ENCODE measurements at regions not wholly inside any gene's neighbourhood (a gene's known extent, or its start where the extent isn't known, plus 50 kb on each side); places are given as distances from the start of the nearest gene placed in this dataset.
"Not testable (repeated sequence)": the region's sequence is repeated elsewhere in the genome, so short reads cannot be mapped to it uniquely, and the experiment has no call there.

DNA sequence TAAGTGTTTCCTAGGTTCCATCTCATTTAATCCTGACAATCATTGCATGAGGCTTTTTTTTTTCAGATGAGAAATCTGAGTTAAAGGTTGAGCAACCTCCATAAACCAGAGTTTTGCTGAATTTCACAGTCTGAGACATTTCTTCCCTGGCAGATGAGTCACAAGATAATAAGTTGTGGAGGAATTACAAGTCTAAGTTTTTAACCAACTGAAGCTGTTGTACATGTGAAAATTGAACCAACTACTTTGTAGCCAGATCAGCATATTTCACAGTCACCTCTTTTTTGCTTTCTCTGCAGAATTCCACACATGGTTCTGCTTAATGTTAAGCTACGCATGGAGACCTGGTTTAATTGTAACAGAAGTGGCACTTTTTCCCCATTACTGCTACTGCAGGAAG, 765.6 kb downstream of the CDH11 start:
- DNase-seq (ENCODE audit: low spot score), result no peak

DNA sequence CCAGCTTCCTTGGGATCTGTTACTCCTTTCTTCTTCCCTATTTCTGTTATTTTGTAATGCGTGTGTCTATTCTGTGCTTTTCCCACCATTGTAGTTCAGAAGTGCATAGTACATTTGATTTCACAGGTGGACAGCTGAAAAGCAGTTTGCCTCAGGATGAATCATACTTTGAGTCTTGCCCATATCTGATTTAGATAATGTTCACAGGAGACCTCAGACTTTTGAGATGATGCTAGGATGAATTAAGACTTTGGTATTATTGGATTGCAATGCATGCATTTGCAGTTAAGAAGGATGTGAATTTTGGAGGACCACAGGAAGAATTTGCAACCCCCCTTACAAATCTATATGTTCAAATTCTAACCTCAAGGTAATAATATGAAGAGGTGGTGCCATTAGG, 769.6 kb downstream of the CDH11 start:
- DNase-seq (ENCODE audit: low spot score), result no peak

DNA sequence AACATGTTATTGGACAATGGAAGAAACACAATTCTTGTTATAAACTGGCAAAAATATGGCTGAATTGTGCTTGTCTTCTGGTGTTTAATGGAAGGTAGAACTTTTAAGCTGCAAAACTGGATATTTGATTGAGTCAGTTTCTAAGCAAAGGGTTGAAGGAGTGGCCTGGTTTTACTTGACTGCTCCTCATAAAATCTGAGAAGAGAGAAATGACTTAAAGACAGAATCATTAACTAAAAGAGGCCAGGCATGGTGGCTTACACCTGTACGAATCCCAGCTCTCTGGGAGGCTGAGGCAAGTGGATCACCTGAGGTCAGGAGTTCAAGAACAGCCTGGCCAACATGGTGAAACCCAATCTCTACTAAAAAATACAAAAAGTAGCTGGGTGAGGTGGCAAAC, 770.7 kb downstream of the CDH11 start:
- no peak for DNase-seq (ENCODE audit: low spot score)

DNA sequence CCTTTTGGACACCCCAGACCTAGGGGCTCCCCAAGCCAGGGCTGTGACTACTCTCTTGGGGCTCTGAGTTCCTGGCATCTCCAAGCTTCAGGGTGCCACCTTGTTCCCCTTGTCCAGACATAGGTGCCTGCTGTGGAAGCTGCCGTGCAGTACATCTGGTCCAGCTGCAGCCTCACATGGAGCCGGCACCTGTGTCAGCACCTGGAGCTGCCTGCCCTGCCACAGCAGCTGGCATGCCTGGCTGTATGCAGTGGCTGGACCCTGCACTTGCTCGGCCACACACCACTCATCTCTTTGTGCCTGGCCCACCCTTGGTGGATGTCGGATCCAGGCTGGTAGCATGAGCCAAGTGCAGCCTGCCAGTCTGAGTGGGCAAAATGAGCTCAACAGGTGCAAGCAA, 775.8 kb downstream of the CDH11 start:
- DNase-seq (ENCODE audit: low spot score), result no peak

DNA sequence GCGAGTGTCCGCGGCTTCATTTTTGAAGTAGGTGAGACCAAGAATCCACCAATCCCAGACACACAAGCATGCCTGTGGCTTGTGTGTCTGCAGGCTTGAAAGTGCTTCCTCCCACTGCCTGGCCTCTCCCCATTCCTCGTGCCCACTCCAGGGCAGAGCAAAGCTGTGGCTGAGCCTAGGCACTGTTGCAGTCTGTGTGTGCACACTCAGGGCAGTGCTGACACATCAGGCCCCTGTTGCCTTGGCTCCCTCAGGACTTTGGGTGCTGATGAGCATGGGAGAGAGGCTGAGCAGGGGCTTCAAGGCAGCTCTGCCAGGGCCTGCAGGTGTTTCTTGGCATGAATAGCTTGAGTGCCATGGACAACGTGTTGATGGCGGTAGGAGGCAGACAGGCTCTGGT, 776.7 kb downstream of the CDH11 start:
- DNase-seq (ENCODE audit: low spot score), result no peak

DNA sequence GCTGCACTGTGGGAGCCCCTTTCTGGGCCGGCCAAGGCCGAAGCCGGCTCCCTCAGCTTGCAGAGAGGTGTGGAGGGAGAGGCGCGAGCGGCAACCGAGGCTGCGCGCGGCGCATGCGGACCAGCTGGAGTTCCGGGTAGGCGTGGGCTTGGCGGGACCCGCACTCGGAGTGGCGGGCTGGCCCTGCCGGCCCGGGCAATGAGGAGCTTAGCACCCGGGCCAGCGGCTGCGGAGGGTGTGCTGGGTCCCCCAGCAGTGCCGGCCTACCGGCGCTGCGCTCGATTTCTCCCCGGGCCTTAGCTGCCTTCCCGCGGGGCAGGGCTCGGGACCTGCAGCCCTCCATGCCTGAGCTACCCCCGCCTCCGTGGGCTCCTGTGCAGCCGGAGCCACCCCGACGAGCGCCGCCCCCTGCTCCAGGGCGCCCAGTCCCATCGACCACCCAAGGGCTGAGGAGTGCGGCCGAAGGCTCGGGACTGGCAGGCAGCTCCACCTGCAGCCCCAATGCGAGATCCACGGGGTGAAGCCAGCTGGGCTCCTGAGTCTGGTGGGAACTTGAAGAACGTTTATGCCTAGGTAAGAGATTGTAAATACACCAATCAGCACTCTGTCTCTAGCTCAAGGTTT, 777.9 kb downstream of the CDH11 start:
- not testable (repeated sequence) for DNase-seq (ENCODE audit: low spot score)

DNA sequence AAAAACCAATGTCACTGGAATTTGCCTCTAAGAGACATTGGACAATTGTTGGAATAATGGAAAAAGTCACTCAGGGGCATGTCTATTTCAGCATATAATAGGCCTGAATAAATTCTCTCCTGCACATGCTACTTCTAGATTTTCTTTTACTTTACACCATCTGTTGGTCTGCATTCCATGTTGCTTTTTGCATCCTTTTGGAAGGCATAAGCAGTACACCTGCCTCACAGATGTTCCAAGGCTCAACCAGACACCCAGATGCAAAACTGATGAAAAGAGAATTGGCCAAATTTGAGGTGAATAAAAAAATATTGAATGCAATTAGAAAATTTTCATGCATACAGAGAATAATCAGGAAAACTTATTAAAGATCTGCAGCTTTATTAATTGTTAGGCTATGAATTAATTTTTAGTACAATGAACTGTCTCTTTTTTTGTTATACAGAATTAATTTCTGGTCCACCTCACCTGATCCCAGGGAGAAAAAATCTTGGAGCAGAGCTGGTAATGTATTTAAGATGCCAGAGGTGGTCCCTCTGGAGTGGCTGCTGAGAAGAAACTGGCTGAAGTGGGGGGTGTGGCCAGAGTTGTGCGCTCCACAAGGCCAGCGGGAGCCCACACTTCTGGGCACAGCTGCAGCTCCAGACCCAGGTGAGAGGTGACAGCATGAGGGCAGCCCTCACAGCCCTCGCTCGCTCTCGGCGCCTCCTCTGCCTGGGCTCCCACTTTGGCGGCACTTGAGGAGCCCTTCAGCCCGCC, 778.6 kb downstream of the CDH11 start:
- no peak for DNase-seq (ENCODE audit: low spot score)

DNA sequence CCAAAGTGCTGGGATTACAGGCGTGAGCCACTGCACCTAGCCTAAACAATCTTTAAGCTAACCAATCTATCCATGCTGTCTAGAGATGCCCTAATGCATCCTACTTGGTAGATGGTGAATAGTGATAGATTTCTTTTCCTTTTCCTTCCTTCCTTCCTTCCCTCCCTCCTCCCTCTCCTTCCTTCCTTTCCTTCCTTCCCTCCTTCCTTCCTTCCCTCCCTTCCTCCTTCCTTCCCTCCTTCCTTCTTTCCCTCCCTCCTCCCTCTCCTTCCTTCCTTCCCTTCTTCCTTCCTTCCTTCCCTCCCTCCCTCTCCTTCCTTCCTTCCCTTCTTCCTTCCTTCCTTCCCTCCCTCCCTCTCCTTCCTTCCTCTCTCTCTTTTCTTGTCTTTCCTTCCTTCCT, 780.5 kb downstream of the CDH11 start:
- DNase-seq (ENCODE audit: low spot score), result not testable (repeated sequence)

DNA sequence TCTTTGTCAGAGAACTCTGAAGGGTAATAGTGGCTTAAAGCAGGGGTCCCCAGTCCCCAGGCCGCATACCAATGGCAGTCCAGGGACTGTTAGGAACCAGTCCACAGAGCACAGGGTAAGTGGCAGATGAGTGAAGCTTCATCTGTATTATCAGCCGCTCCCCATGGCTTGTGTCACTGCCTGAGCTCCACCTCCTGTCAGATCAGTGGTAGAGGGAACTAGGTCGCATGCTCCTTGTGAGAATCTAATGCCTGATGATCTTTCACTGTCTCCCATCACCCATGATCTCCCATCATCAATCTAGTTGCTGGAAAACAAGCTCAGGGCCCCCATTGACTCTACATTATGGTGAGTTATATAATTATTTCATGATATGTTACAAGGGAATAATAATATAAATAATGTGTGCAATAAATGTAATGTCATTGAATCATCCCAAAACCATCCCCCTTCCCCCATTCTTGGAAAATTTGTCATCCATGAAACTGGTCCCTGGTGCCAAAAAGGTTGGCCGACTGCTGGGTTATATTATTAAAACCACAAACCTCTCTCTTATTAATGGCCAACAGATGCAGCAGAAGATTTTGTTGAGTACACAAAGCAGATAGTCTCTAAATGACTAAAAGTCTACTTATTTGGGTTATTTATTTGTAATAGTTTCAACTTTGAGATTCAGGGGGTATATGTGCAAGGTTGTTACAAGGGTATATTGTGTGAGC, 782.7 kb downstream of the CDH11 start:
- DNase-seq (ENCODE audit: low spot score), result no peak

DNA sequence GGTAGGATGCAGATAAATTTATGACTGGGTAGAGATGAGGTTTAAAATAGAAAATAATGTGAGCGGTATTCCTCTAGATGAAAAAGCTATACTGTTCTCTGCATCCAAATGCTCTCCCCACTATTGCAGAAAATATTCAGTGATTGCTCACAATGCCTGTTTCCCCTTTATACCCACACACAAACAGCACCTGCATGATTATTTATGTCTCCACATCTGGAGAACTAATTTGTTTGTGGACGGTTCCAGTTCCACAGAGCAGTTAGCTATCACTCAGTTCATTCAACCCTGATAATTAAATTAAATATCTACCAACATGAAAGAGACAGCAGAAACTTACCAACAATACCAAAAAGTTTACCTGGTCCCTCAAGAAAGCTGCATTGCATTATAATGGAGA, 800.0 kb downstream of the CDH11 start:
- DNase-seq (ENCODE audit: low spot score), result no peak

DNA sequence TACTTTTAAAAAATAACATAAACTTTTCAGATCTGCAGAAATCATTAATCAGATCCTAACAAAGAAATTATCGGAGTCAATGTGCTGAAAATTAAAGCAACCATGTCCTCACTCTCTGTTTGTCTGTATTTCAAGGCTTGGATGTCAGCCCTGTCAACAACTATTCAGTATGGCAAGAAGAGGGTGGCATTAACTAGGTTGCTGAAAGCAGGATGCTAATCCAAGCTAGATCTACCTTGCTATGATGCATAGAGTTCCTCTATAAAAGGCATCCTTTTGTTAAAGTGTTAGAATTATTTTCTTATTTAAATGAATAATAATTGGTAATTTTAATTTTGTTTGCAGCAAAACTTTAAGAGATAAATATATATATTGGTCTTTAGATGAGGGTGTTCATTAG, 800.8 kb downstream of the CDH11 start:
- DNase-seq (ENCODE audit: low spot score), result no peak

DNA sequence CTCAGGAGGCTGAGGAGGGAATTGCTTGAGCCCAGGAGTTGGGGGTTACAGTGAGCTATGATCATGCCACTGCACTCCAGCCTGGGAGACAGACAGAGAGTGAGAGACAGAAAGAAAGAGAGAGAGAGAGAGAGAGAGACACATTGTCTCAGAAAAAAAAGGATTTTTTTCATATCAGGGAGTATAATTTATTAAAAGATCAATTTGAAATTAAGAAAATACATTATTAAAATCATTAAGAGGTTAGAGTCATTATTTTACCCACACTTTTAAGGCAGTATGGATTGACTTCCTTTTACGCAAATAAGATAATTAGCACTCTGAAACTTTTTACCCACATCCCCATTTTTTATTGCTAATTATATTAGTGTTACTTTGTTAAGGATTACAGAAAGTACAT, 804.3 kb downstream of the CDH11 start:
- no peak for DNase-seq (ENCODE audit: low spot score)

DNA sequence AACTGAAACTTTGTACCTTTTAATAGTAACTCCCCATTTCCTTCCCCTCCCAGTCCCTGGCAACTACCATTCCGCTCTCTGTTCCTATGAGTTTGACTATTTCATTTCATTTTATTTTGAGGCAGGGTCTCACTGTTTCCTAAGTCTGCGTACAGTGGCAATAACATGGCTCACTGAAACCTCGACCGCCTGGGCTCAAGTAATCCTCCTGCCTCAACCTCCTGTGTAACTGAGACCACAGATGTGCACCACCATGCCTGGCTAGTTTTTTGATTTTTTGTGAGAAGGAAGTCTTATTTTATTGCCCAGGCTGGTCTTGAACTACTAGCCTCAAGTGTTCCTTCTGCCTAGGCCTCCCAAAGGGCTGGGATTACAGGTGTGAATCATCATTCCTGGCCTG, 808.1 kb downstream of the CDH11 start:
- DNase-seq (ENCODE audit: low spot score), result no peak

DNA sequence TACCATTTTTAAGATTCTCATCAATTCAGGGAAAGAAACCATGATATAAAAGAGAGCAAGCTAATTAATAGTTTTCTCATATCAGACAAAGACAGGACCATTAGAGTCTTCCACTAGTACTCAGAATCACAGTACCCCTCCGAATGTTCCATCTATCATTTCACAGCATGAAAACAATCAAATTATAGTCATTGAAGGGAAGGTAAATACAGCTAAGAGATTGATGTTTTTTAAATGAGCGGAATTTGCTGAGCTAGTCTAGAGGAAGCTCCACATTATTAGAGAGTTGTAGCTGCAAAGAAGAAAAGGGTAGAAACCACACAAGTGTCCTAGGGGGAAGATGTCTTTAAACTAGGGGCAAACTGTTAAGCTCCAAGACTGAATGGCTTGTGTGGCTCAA, 808.9 kb downstream of the CDH11 start:
- no peak for DNase-seq (ENCODE audit: low spot score)

DNA sequence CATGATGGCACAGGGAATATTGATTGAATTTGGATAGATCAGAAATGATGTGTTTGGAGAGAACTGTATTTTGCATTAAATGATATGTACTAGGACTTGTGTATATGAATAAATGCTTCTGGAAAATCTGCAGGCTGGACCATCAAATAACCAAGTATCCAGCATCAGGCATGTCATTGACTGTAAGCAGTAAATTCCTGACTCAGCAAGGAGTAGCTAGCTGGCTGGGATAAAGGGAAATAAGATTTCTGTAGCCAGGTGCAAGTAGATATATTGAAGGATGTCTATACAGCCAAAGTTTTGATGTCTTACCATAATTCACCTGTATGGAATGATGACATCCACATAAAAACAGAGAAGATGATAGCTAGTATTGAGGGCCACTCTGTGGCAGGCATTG, 809.6 kb downstream of the CDH11 start:
- no peak for DNase-seq (ENCODE audit: low spot score)

DNA sequence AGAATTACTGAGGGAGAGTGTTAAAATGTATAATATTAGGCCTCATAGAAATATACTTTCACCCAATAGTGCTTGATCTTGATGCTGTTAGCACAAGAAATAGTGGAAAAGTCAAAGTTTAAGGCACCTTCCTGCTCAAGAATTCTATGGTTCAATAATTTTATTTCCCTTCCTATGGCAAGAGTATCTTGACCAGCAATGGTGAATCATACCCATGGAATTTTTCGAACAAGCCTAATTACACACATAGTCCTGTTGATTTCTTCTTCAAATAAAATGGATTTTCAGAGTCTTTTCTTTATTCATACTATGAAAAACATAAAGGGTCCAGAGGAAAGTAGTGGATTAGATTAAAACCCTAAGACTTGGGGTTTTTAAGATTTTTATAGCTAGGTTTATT, 810.6 kb downstream of the CDH11 start:
- DNase-seq (ENCODE audit: low spot score), result no peak

DNA sequence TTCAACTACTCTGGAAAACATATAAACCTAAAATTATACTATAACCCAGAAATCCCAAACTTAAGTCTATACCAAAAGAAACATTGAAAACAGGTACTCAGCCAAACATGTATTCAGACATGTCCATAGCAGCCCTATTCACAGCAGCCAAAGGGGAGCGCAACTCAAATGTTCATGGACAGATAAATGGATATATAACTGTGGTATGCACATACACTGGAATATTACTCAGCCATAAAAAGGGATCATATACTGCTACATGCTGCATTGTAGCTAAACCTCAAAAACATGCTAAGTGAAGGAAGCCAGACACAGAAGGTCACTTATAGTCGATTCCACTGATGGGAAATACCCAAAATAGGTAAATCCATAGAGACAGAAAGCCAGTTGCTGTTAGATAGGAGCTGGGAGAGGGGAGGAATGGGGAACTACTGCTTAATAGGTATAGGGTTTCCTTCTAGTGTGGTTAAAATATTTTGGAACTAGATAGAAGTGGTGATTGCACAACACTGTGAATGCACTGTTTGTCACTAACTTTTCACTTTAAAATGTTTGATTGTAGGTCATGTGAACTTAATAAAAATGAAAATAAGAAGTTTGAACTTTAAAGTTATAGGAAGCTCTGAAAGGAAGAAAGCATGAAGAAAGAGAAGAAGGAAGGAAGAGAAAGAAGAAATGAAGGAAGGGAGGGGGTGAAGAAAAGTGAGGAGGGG, 812.3 kb downstream of the CDH11 start:
- no peak for DNase-seq (ENCODE audit: low spot score)

DNA sequence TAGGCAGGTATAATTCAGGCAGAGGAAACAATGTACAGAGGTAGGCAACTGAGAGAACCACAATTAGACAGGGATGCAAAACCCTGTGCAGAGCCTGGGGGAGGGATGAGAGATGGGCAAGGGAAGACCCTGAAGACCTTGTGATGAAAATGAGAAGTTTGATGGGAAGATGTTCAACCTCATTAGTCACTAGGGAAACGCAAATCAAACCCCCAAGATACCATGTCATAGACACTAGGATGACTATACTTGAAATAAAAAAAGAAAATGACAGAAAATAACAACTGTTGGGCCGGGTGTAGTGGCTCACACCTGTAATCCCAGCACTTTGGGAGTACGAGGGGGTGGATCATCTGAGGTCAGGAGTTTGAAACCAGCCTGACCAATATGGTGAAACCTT, 813.1 kb downstream of the CDH11 start:
- no peak for DNase-seq (ENCODE audit: low spot score)

DNA sequence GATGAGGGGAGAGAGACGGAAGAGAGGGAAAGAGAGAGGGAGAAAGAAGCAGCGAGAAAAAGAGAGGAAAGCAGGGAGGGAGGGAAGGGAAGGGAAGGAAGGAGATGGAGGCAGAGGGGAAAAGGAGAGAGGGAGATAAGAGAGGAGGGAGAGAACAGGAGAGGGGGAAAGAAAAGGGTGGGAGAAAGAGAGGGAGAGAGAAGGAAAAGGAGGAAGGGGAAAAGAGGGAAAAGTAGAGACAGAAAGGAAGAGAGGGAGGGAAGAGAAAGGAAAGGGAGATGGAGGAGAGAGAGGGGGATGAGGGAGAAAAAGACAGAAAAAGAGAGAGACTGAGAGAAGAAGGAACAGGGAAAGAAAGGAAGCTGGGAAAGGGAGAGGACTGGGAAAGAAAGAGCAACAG, 814.4 kb downstream of the CDH11 start:
- no peak for DNase-seq (ENCODE audit: low spot score)

DNA sequence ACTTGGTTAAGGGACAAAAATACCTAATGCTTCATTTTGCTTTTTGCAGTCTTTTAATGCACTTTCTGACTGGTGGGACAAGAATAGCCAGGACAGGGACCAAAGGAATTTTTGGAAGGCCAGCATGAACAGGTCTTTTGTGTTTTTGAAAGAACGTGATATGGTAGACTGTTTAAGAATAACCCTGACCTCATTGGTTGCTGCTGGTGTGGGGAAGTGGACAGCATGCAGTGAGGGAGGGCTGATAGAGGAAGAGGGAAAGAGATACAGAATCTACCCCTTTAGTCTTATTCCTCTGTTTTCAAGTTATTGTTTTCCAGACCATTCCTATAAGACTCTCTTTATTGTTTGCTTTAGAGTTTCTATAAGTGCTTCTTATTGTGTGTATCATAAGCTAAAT, 816.2 kb downstream of the CDH11 start:
- no peak for DNase-seq (ENCODE audit: low spot score)

DNA sequence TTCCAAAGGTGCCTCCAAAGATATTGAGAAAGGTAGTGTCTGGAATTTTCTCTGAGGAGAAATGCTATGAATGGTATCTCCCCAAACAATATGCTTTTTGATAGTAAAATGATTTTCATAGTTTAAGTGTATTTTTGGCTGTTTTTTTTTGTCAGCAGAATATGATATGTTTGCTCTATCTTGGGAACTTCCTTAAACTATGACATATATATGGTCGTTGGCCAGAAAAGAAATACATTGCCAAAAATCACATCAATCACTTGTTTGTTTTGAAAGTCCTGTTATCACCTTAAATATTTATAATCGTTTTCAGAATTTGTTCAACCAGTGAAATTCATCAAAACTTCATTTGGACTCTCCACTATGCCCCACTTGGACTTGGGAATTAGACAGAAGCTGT, 816.9 kb downstream of the CDH11 start:
- no peak for DNase-seq (ENCODE audit: low spot score)

DNA sequence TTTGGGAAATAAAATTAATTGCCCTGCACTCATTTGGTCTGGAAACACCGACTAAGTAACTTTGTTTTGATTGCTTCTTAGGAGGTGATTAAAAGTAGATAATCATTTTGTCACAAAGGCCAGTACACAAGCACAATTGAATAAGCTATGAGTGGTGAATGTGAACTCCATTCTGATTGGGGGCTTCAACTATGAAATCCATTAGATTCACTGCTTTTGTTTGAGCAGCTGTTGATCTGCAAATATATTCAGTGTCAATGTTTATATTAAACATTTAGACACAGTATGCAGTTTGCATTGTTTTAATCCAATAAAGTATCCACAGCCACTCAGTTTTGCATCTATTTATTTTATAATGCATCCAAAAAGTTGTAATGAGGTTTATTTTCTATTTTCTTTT, 817.5 kb downstream of the CDH11 start:
- DNase-seq (ENCODE audit: low spot score), result no peak

Data from germinal center (tissue), 1 donor.